Fibroblast of pulmonary artery (primary cell): ENCODE measurements at regions not wholly inside any gene's neighbourhood (a gene's known extent, or its start where the extent isn't known, plus 50 kb on each side); places are given as distances from the start of the nearest gene placed in this dataset.
"Not testable (repeated sequence)": the region's sequence is repeated elsewhere in the genome, so short reads cannot be mapped to it uniquely, and the experiment has no call there.

Source experiments
- DNase-seq: peaks from one replicate; pipeline ENCODE4 v3.0.0-alpha.2; 2010; ENCODE audit warnings: low read depth
- H3K4me3 ChIP-seq: replicated peaks from 2 replicates; pipeline ENCODE4 v1.5.1; 2011; ENCODE audit warnings: low read depth, mild to moderate bottlenecking, control low read depth, low read length, moderate library complexity
- TF ChIP-seq, protein P1 (sequence below): IDR thresholded peaks from 2 replicates; pipeline ENCODE4 v1.5.1; 2011; ENCODE audit warnings: mild to moderate bottlenecking, control low read depth, low read length, inconsistent platforms; ENCODE audit errors: missing control alignments

DNA sequence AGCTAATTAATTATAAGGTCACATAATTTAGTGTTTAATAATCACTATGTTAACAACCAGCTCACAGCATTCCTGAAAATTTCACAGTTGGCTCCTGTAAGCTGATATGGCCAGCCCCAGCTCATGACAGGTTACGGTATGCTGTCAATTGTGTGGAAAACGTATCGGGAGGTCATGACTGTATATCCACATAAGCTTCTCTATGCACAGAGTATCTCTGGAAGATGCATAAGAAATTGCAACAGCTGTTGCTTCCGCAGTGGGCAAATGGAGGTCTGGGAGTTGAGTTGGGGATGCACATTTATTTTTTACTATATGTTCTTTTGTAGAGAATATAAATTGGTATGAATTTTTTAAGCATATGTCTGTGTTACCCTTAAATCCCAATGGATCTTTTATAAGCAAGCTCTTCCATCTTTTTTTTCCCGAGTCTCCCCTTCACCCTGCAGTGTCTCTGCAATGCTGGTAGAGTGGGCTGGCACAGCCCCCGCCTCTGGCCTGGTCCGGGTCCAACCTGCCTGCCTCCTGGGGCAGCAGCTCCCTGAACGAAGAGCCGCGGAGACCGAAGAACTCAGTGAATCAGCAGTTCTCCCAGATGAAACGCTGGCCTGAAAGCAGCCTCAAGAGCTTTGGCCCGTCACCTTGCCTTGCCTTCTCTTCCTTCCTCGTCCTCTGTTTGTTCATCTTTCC is 139.9 kb upstream of the CDYL start:
- TF ChIP-seq, protein P1, sequence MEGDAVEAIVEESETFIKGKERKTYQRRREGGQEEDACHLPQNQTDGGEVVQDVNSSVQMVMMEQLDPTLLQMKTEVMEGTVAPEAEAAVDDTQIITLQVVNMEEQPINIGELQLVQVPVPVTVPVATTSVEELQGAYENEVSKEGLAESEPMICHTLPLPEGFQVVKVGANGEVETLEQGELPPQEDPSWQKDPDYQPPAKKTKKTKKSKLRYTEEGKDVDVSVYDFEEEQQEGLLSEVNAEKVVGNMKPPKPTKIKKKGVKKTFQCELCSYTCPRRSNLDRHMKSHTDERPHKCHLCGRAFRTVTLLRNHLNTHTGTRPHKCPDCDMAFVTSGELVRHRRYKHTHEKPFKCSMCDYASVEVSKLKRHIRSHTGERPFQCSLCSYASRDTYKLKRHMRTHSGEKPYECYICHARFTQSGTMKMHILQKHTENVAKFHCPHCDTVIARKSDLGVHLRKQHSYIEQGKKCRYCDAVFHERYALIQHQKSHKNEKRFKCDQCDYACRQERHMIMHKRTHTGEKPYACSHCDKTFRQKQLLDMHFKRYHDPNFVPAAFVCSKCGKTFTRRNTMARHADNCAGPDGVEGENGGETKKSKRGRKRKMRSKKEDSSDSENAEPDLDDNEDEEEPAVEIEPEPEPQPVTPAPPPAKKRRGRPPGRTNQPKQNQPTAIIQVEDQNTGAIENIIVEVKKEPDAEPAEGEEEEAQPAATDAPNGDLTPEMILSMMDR = no peak
- H3K4me3 ChIP-seq = no peak overlapping the region
- DNase-seq = no peak

- DNase-seq = peak; percentile 50
- TF ChIP-seq, protein P1 = no peak
- H3K4me3 ChIP-seq = no peak overlapping the region
These were observed 140.5 kb upstream of the CDYL start for GRCh38 chr6:4635666-4636065.

DNA sequence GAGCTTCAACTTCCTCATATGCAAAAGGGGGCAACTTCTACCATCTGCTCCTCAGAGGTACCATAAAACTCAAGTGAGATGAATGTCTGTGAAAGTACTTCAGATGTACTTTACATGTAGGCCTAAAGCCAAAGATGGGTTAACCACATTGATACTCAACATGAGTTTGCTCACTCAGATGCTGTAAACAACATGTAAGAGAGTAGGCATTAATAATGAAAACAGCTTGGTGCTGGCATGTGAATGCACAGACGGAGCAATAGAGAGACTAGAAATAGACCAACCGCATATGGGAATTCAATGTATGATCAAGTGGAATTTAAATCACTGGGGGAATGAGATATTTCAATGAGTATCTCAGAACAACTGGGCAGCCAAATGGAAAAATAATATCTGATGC is 143.8 kb upstream of the CDYL start:
- DNase-seq = no peak

DNA sequence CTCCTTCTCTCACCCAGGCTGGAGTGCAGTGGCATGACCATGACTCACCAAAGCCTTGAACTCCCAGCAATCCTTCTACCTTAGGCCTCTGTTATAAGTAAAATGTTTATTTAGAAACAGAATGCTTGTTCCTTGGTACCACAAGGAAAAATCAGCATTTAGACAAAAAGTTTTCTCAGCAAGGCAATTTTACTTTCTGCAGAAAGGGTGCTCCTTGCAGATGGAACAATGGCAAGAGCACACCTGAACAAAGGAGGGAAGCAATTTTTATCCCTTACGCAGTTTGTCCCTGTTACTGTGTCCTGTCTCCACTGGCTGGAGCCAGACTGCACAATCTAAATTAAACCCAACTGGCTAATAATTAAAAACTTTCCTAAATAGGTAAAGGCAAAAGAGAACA is 146.4 kb upstream of the CDYL start:
- H3K4me3 ChIP-seq, DNase-seq: not testable (repeated sequence)

More for the DNA sequence above, 143.8 kb upstream of the CDYL start:
- H3K4me3 ChIP-seq = no peak overlapping the region
- TF ChIP-seq, protein P1 = no peak

- DNase-seq = no peak
- no peak overlapping the region for H3K4me3 ChIP-seq
- TF ChIP-seq, protein P1 = no peak
These were observed 150.6 kb upstream of the CDYL start for GRCh38 chr6:4625557-4625956.

GRCh38 chr6:4624726-4625125 is 151.5 kb upstream of the CDYL start:
- H3K4me3 ChIP-seq = no peak overlapping the region
- TF ChIP-seq, protein P1 = no peak
- DNase-seq = no peak

GRCh38 chr6:4620284-4621151 is 155.7 kb upstream of the CDYL start:
- no peak overlapping the region for H3K4me3 ChIP-seq
- TF ChIP-seq, protein P1 = no peak
- DNase-seq = no peak
